H9 (cell line): ENCODE measurements at regions not wholly inside any gene's neighbourhood (a gene's known extent, or its start where the extent isn't known, plus 50 kb on each side); places are given as distances from the start of the nearest gene placed in this dataset.

Experiments used
- DNase-seq: peaks from one replicate; pipeline ENCODE4 v3.0.0-alpha.2; 2017
- H2AFZ ChIP-seq: one replicate; pipeline ENCODE4 v1.6.1; 2013; ENCODE audit warnings: mild to moderate bottlenecking, low read length, control low read depth, moderate library complexity
- H2AK5ac ChIP-seq: 2 replicates; pipeline ENCODE4 v1.6.1; 2013; ENCODE audit warnings: low read length, control low read depth, mixed read lengths; ENCODE audit not compliant: insufficient read length
- H2BK120ac ChIP-seq: one replicate; pipeline ENCODE4 v1.6.1; 2013; ENCODE audit warnings: low read depth, mild to moderate bottlenecking, low read length, control low read depth, inconsistent platforms; ENCODE audit not compliant: poor library complexity, severe bottlenecking
- H2BK12ac ChIP-seq: 2 replicates; pipeline ENCODE4 v1.6.1; 2013; ENCODE audit warnings: low read length, control low read depth, mixed read lengths, low read depth; ENCODE audit not compliant: insufficient read length
- H2BK15ac ChIP-seq: 2 replicates; pipeline ENCODE4 v1.6.1; 2013; ENCODE audit warnings: low read depth, low read length, control low read depth
- H2BK20ac ChIP-seq: one replicate; pipeline ENCODE4 v1.6.1; 2013; ENCODE audit warnings: low read depth, mild to moderate bottlenecking, low read length, control low read depth, inconsistent platforms; ENCODE audit not compliant: poor library complexity, severe bottlenecking
- H2BK5ac ChIP-seq: 2 replicates; pipeline ENCODE4 v1.6.1; 2013; ENCODE audit warnings: low read length, control low read depth, mixed read lengths; ENCODE audit not compliant: insufficient read length
- H3K14ac ChIP-seq: 2 replicates; pipeline ENCODE4 v1.6.1; 2013; ENCODE audit warnings: low read length, control low read depth; ENCODE audit not compliant: insufficient read depth
- H3K18ac ChIP-seq: 2 replicates; pipeline ENCODE4 v1.6.1; 2013; ENCODE audit warnings: low read depth, mild to moderate bottlenecking, mixed read lengths, low read length, control low read depth; ENCODE audit not compliant: insufficient read length
- H3K23ac ChIP-seq: 2 replicates; pipeline ENCODE4 v1.6.1; 2013; ENCODE audit warnings: low read length, control low read depth, mixed read lengths, low read depth; ENCODE audit not compliant: insufficient read length
- H3K23me2 ChIP-seq: 2 replicates; pipeline ENCODE4 v1.6.1; 2013; ENCODE audit warnings: low read depth, mild to moderate bottlenecking, mixed read lengths, low read length, control low read depth; ENCODE audit not compliant: insufficient read length, poor library complexity, severe bottlenecking
- H3K27ac ChIP-seq: 2 replicates; pipeline ENCODE4 v1.5.1; 2013; ENCODE audit warnings: low read length, control low read depth, mixed read lengths, low read depth; ENCODE audit not compliant: insufficient read length
- H3K27me3 ChIP-seq: 2 replicates; pipeline ENCODE4 v1.6.1; 2013; ENCODE audit warnings: low read length, control low read depth, inconsistent platforms; ENCODE audit not compliant: insufficient read depth
- H3K4ac ChIP-seq: 2 replicates; pipeline ENCODE4 v1.6.1; 2013; ENCODE audit warnings: low read depth, mild to moderate bottlenecking, control low read depth, inconsistent platforms, low read length, moderate library complexity
- H3K4me1 ChIP-seq: 2 replicates; pipeline ENCODE4 v1.6.1; 2013; ENCODE audit warnings: low read length, control low read depth, inconsistent platforms; ENCODE audit not compliant: insufficient read depth
- H3K4me2 ChIP-seq: 2 replicates; pipeline ENCODE4 v1.6.1; 2013; ENCODE audit warnings: low read length, control low read depth, mixed read lengths; ENCODE audit not compliant: insufficient read length, insufficient read depth
- H3K56ac ChIP-seq: 2 replicates; pipeline ENCODE4 v1.6.1; 2013; ENCODE audit warnings: low read depth, mild to moderate bottlenecking, mixed read lengths, low read length, control low read depth; ENCODE audit not compliant: insufficient read length
- H3K79me1 ChIP-seq: 2 replicates; pipeline ENCODE4 v1.6.1; 2013; ENCODE audit warnings: low read depth, mild to moderate bottlenecking, moderate library complexity, low read length, control low read depth, inconsistent platforms; ENCODE audit not compliant: insufficient read depth, poor library complexity, severe bottlenecking
- H3K79me2 ChIP-seq: 2 replicates; pipeline ENCODE4 v1.6.1; 2013; ENCODE audit warnings: low read length, control low read depth, inconsistent platforms; ENCODE audit not compliant: insufficient read depth
- H3K9ac ChIP-seq: 2 replicates; pipeline ENCODE4 v1.6.1; 2013; ENCODE audit warnings: low read length, control low read depth, mixed read lengths; ENCODE audit not compliant: insufficient read length; ENCODE audit errors: extremely low read depth
- H3K9me3 ChIP-seq: one replicate; pipeline ENCODE4 v1.6.1; 2013; ENCODE audit warnings: low read depth, low read length, inconsistent platforms; ENCODE audit not compliant: control insufficient read depth
- H3T11ph ChIP-seq: one replicate; pipeline ENCODE4 v1.6.1; 2013; ENCODE audit warnings: mild to moderate bottlenecking, low read length, control low read depth, inconsistent platforms
- H4K20me1 ChIP-seq: one replicate; pipeline ENCODE4 v1.6.1; 2013; ENCODE audit not compliant: control insufficient read depth, insufficient read length, insufficient read depth
- H4K5ac ChIP-seq: 2 replicates; pipeline ENCODE4 v1.6.1; 2013; ENCODE audit warnings: low read depth, mild to moderate bottlenecking, mixed read lengths, low read length, control low read depth; ENCODE audit not compliant: insufficient read length
- H4K8ac ChIP-seq: replicated peaks from 2 replicates; pipeline ENCODE4 v1.6.1; 2013; ENCODE audit warnings: low read length, control low read depth, mixed read lengths, low read depth; ENCODE audit not compliant: insufficient read length
- H4K91ac ChIP-seq: 2 replicates; pipeline ENCODE4 v1.6.1; 2013; ENCODE audit warnings: low read depth, mild to moderate bottlenecking, moderate library complexity, mixed read lengths, low read length, control low read depth; ENCODE audit not compliant: insufficient read length
- H3K27ac Mint-ChIP-seq, 3 experiments: 2 replicates in 2 of 3; 3 replicates in 1 of 3; pipeline ENCODE4 v1.8.0; 2020 to 2021; ENCODE audit warnings: mixed read lengths in 3 of 3, mild to moderate bottlenecking in 1 of 3, moderate library complexity in 1 of 3
- H3K27me3 Mint-ChIP-seq: 2 replicates; pipeline ENCODE4 v1.8.0; 2021; ENCODE audit warnings: low read depth, mild to moderate bottlenecking, moderate library complexity, mixed read lengths
- H3K36me3 Mint-ChIP-seq, 3 experiments: 2 replicates in 2 of 3; 3 replicates in 1 of 3; pipeline ENCODE4 v1.8.0; 2020 to 2021; ENCODE audit warnings: low read depth in 3 of 3, mixed read lengths in 3 of 3; ENCODE audit not compliant: insufficient read depth in 1 of 3
- H3K4me1 Mint-ChIP-seq, 2 experiments: 2 replicates each; pipeline ENCODE4 v1.8.0; 2020; ENCODE audit warnings: mixed read lengths in 2 of 2
- H3K4me3 Mint-ChIP-seq, 2 experiments: 2 replicates in 1 of 2; 3 replicates in 1 of 2; pipeline ENCODE4 v1.8.0; 2020 to 2021; ENCODE audit warnings: mild to moderate bottlenecking in 2 of 2, mixed read lengths in 2 of 2, moderate library complexity in 1 of 2
- H3K9me3 Mint-ChIP-seq, 2 experiments: 2 replicates in 1 of 2; 3 replicates in 1 of 2; pipeline ENCODE4 v1.8.0; 2020; ENCODE audit warnings: mild to moderate bottlenecking in 2 of 2, mixed read lengths in 2 of 2, moderate library complexity in 1 of 2
- CTCF ChIP-seq: fragments of 200-600 bp; sonication (generic); conservative IDR thresholded peaks from 3 replicates; pipeline ENCODE4 v1.8.0; 2021; ENCODE audit warnings: antibody characterized with exemption, mild to moderate bottlenecking
- WGBS: extraction: QIAGEN DNeasy Blood & Tissue Kit; methylation state at CpG from one replicate; pipeline ENCODE4 v1.1.7; 2013; ENCODE audit warnings: missing lambda C conversion rate, low lambda C conversion rate, mixed read lengths; ENCODE audit not compliant: insufficient read length; ENCODE audit errors: extremely low coverage; 5-methylcytosine and 5-hydroxymethylcytosine counted together

GRCh38 chr7:89584896-89585295 is 569.4 kb upstream of the STEAP1 start:
- H3K79me1 ChIP-seq = no peaks in the 10 kb centered on the region
- no peaks in the 10 kb centered on the region for H3K23me2 ChIP-seq
- WGBS = no CpG with 5 or more reads among the region's 1 CpG
- no peak overlapping the region for H2BK5ac ChIP-seq
- H2BK120ac ChIP-seq = no peak overlapping the region
- no peak overlapping the region for H4K8ac ChIP-seq
- no peak overlapping the region for H3K4me2 ChIP-seq
- H3K4ac ChIP-seq = no peak overlapping the region
- H3K27me3 ChIP-seq = no peaks in the 10 kb centered on the region
- H3K4me1 ChIP-seq = no peaks in the 10 kb centered on the region
- H3K56ac ChIP-seq = no peak overlapping the region
- no peak overlapping the region for H4K5ac ChIP-seq
- no peak overlapping the region for H3K23ac ChIP-seq
- H3K9ac ChIP-seq = no peak overlapping the region
- H3K9me3 ChIP-seq = peaks cover 5% of the 10 kb centered on the region
- H2AK5ac ChIP-seq = no peak overlapping the region
- DNase-seq = no peak
- no peak overlapping the region for H3T11ph ChIP-seq
- no peaks in the 10 kb centered on the region for H3K79me2 ChIP-seq
- no peak overlapping the region for H2AFZ ChIP-seq
- H3K14ac ChIP-seq = no peak overlapping the region
- no peak overlapping the region for H2BK12ac ChIP-seq
- peaks cover 2% of the 10 kb centered on the region for H3K27me3 Mint-ChIP-seq
- no peak for TF ChIP-seq CTCF
- H2BK20ac ChIP-seq = no peak overlapping the region
- no peak overlapping the region for H2BK15ac ChIP-seq
- no peak overlapping the region for H3K18ac ChIP-seq
- H3K27ac Mint-ChIP-seq = no peak overlapping the region
- no peak overlapping the region for H3K27ac ChIP-seq
- peaks cover 25 to 35% of the 10 kb centered on the region in 2 experiments for H3K9me3 Mint-ChIP-seq
- H3K4me3 Mint-ChIP-seq = no peak overlapping the region
- no peak overlapping the region for H4K91ac ChIP-seq
- peaks cover 15 to 23% (median 16%) of the 10 kb centered on the region in 3 experiments for H3K36me3 Mint-ChIP-seq
- H4K20me1 ChIP-seq = no peaks in the 10 kb centered on the region
- H3K4me1 Mint-ChIP-seq = no peaks in the 10 kb centered on the region
